ENCODE measurements at regions not wholly inside any gene's neighbourhood (a gene's known extent, or its start where the extent isn't known, plus 50 kb on each side); places are given as distances from the start of the nearest gene placed in this dataset.
A peak's percentile ranks its signal among the peaks of the same experiment; 100 is the strongest.

GRCh38 chr7:46290374-46291049 lies 369.4 kb upstream of the IGFBP3 start:
- peaks cover 44% of the 10 kb centered on the region for H3K4me1 ChIP-seq (ENCODE audit: insufficient read depth, low read length)
- H2AFZ ChIP-seq (ENCODE audit: low read length), result peak overlapping the region; percentile 40
- H3K27me3 ChIP-seq (ENCODE audit: insufficient read depth, low read length), result no peaks in the 10 kb centered on the region
- no peaks in the 10 kb centered on the region for H4K20me1 ChIP-seq (ENCODE audit: insufficient read depth, low read length)
- no peak for DNase-seq (ENCODE audit: insufficient read length, low spot score, missing footprints)
- no peak overlapping the region for H3K4me3 ChIP-seq (ENCODE audit: insufficient read depth, low read length)
- H3K36me3 ChIP-seq (ENCODE audit: insufficient read depth, low read length), result no peaks in the 10 kb centered on the region
- H3K79me2 ChIP-seq (ENCODE audit: insufficient read depth, low read length), result no peaks in the 10 kb centered on the region
- peak overlapping the region; percentile 78 for H3K4me2 ChIP-seq (ENCODE audit: insufficient read depth, low read length)
- H3K27ac ChIP-seq (ENCODE audit: low read depth, low read length), result peak overlapping the region; percentile 89
- no peaks in the 10 kb centered on the region for H3K9me3 ChIP-seq (ENCODE audit: low read depth, low read length)
- no peak for TF ChIP-seq CTCF (IDR thresholded peaks at IDR 0.05; ENCODE audit: extremely low read depth, low read depth, low read length)

GRCh38 chr7:46288861-46289260 lies 367.8 kb upstream of the IGFBP3 start:
- Histone ChIP-seq H3K79me2 (ENCODE audit: insufficient read depth, low read length) (no peaks in the 10 kb centered on the region), H3K9me3 (ENCODE audit: low read depth, low read length) (no peaks in the 10 kb centered on the region), H3K4me1 (ENCODE audit: insufficient read depth, low read length) (peaks cover 42% of the 10 kb centered on the region), H3K4me2 (ENCODE audit: insufficient read depth, low read length) (no peak overlapping the region), H3K27me3 (ENCODE audit: insufficient read depth, low read length) (no peaks in the 10 kb centered on the region), H3K36me3 (ENCODE audit: insufficient read depth, low read length) (no peaks in the 10 kb centered on the region), H3K4me3 (ENCODE audit: insufficient read depth, low read length) (no peak overlapping the region), H3K27ac (ENCODE audit: low read depth, low read length) (peak overlapping the region; percentile 37), H4K20me1 (ENCODE audit: insufficient read depth, low read length) (no peaks in the 10 kb centered on the region), H2AFZ (ENCODE audit: low read length) (no peak overlapping the region)
- TF ChIP-seq CTCF (IDR thresholded peaks at IDR 0.05; ENCODE audit: extremely low read depth, low read depth, low read length), result no peak
- no peak for DNase-seq (ENCODE audit: insufficient read length, low spot score, missing footprints)

DNA sequence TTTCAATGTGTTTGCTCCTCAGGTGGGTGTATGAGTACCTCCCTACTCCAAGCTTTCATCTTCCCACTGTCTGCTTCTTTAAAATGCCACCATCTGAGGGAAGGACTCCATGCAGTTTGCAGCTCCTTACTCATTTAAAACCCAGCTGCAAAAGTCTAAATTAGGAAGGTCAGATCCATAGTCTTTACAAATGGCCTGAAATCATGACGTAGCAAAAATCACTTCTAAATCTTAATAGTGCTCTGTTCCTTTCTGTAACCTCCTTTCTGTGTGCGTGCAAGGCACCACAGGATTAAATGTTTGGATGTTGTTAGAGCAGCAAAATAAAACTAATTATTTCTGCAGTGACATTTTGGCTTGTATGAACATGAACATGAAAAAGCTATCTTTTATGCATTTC lies 366.9 kb upstream of the IGFBP3 start:
- Histone ChIP-seq H3K27ac (ENCODE audit: low read depth, low read length) (no peak overlapping the region), H3K79me2 (ENCODE audit: insufficient read depth, low read length) (no peaks in the 10 kb centered on the region), H3K36me3 (ENCODE audit: insufficient read depth, low read length) (no peaks in the 10 kb centered on the region), H3K4me1 (ENCODE audit: insufficient read depth, low read length) (peaks cover 42% of the 10 kb centered on the region), H3K9me3 (ENCODE audit: low read depth, low read length) (no peaks in the 10 kb centered on the region), H3K4me2 (ENCODE audit: insufficient read depth, low read length) (no peak overlapping the region), H2AFZ (ENCODE audit: low read length) (no peak overlapping the region), H4K20me1 (ENCODE audit: insufficient read depth, low read length) (no peaks in the 10 kb centered on the region), H3K4me3 (ENCODE audit: insufficient read depth, low read length) (no peak overlapping the region), H3K27me3 (ENCODE audit: insufficient read depth, low read length) (no peaks in the 10 kb centered on the region)
- TF ChIP-seq CTCF (IDR thresholded peaks at IDR 0.05; ENCODE audit: extremely low read depth, low read depth, low read length), result no peak
- no peak for DNase-seq (ENCODE audit: insufficient read length, low spot score, missing footprints)

GRCh38 chr7:46286957-46287356 lies 365.9 kb upstream of the IGFBP3 start:
- H3K4me2 ChIP-seq (ENCODE audit: insufficient read depth, low read length), result no peak overlapping the region
- no peak overlapping the region for H2AFZ ChIP-seq (ENCODE audit: low read length)
- H3K27ac ChIP-seq (ENCODE audit: low read depth, low read length), result no peak overlapping the region
- H3K27me3 ChIP-seq (ENCODE audit: insufficient read depth, low read length), result no peaks in the 10 kb centered on the region
- no peak for DNase-seq (ENCODE audit: insufficient read length, low spot score, missing footprints)
- H3K4me1 ChIP-seq (ENCODE audit: insufficient read depth, low read length), result peaks cover 38% of the 10 kb centered on the region
- no peak for TF ChIP-seq CTCF (IDR thresholded peaks at IDR 0.05; ENCODE audit: extremely low read depth, low read depth, low read length)
- no peak overlapping the region for H3K4me3 ChIP-seq (ENCODE audit: insufficient read depth, low read length)
- no peaks in the 10 kb centered on the region for H3K9me3 ChIP-seq (ENCODE audit: low read depth, low read length)
- H3K36me3 ChIP-seq (ENCODE audit: insufficient read depth, low read length), result no peaks in the 10 kb centered on the region
- no peaks in the 10 kb centered on the region for H3K79me2 ChIP-seq (ENCODE audit: insufficient read depth, low read length)
- no peaks in the 10 kb centered on the region for H4K20me1 ChIP-seq (ENCODE audit: insufficient read depth, low read length)

Data from osteoblast (primary cell).